ENCODE measurements at regions not wholly inside any gene's neighbourhood (a gene's known extent, or its start where the extent isn't known, plus 50 kb on each side); places are given as distances from the start of the nearest gene placed in this dataset.
"Not testable (repeated sequence)": the region's sequence is repeated elsewhere in the genome, so short reads cannot be mapped to it uniquely, and the experiment has no call there.

DNA sequence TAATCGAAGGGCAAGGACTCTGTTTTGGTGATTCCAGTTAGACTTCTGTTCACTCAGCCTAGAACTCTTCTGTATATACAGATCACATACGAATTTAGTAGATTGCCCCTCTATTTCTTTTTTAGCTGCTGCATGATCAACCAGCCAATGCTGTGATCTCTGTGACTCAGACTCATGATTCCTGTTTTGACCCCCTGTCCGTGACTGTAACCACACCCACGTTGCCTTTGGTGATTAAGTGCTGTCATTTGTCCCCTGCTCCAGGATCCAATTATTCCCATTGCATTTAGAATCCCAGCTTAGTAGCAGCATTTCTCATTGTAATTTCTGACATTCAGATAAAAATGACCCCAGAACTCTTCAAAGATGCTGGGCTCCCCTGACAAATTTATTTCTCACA lies 545.7 kb downstream of the NPIPA7 start:
- Histone ChIP-seq H3K9me3 (ENCODE audit: control insufficient read depth in 2 of 2, low read length in 2 of 2) (no peaks in the 10 kb centered on the region), H3K27me3 (ENCODE audit: control insufficient read depth in 2 of 2, insufficient read depth in 2 of 2, low read length in 2 of 2) (no peaks in the 10 kb centered on the region), H3K27ac (ENCODE audit: low read depth in 2 of 2, low read length in 2 of 2) (no peak overlapping the region), H3K36me3 (ENCODE audit: control insufficient read depth in 2 of 2, insufficient read depth in 2 of 2, low read length in 2 of 2) (no peaks in the 10 kb centered on the region), H3K4me3 (ENCODE audit: low read length in 2 of 2) (no peak overlapping the region), H3K9ac (ENCODE audit: low read depth in 1 of 2, low read length in 2 of 2) (no peak overlapping the region), H3K4me1 (ENCODE audit: control insufficient read depth in 2 of 2, insufficient read depth in 2 of 2, low read length in 2 of 2) (no peaks in the 10 kb centered on the region)

DNA sequence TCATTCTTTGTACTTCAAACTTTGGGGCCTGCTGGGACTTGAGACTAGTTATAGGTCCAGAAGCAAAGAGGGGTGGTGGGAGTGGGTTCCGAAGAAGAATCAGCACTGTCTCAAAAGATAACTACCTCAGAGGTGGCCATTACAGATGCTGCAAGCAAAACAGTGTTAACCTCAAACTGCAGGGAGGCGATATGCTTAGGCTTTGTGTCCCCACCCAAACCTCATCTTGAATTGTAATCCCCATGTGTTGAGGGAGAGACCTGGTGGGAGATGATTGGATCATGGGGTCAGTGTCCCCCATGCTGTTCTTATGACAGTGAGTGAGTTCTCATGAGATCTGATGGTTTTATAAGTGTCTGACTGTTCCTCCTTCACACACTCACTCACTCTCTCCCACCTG lies 545.3 kb downstream of the XYLT1 start:
- Histone ChIP-seq H3K9me3 (ENCODE audit: control insufficient read depth in 2 of 2, low read length in 2 of 2) (no peaks in the 10 kb centered on the region), H3K4me3 (ENCODE audit: low read length in 2 of 2) (no peak overlapping the region), H3K27ac (ENCODE audit: low read depth in 2 of 2, low read length in 2 of 2) (no peak overlapping the region), H3K36me3 (ENCODE audit: control insufficient read depth in 2 of 2, insufficient read depth in 2 of 2, low read length in 2 of 2) (no peaks in the 10 kb centered on the region), H3K9ac (ENCODE audit: low read depth in 1 of 2, low read length in 2 of 2) (no peak overlapping the region), H3K27me3 (ENCODE audit: control insufficient read depth in 2 of 2, insufficient read depth in 2 of 2, low read length in 2 of 2) (no peaks in the 10 kb centered on the region), H3K4me1 (ENCODE audit: control insufficient read depth in 2 of 2, insufficient read depth in 2 of 2, low read length in 2 of 2) (no peaks in the 10 kb centered on the region)

DNA sequence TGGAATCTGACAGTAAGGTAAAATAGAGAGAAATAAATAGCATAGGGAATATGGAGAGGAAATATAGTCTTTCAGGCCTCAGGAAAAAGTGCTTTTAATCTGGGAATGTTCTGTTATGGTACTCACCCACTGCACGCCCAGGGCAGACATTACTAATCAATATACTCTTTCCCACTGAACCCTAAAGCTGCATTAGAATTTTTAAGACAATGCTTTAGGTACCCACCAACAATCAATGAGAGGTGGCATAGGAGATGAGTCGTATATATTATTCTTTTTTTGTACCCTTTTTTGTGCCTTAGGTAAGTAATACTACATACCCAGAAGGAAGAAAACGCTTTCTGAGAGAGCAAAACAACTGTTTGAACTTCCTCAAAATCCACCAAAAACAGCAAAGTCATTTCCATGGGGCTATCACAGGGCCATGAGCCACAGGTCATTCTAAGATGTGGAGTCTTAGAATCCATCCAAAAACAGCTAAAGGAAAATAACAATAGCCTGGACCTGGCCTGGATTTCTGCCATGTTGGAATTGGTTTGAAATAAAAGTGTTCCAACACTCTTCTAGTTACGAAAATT lies 542.1 kb downstream of the XYLT1 start:
- no peaks in the 10 kb centered on the region for H3K36me3 ChIP-seq (ENCODE audit: control insufficient read depth in 2 of 2, insufficient read depth in 2 of 2, low read length in 2 of 2)
- no peak overlapping the region for H3K27ac ChIP-seq (ENCODE audit: low read depth in 2 of 2, low read length in 2 of 2)
- H3K4me3 ChIP-seq (ENCODE audit: low read length in 2 of 2): no peak overlapping the region
- no peaks in the 10 kb centered on the region for H3K9me3 ChIP-seq (ENCODE audit: control insufficient read depth in 2 of 2, low read length in 2 of 2)
- no peaks in the 10 kb centered on the region for H3K27me3 ChIP-seq (ENCODE audit: control insufficient read depth in 2 of 2, insufficient read depth in 2 of 2, low read length in 2 of 2)
- no peak overlapping the region for H3K9ac ChIP-seq (ENCODE audit: low read depth in 1 of 2, low read length in 2 of 2)
- H3K4me1 ChIP-seq (ENCODE audit: control insufficient read depth in 2 of 2, insufficient read depth in 2 of 2, low read length in 2 of 2): no peaks in the 10 kb centered on the region

DNA sequence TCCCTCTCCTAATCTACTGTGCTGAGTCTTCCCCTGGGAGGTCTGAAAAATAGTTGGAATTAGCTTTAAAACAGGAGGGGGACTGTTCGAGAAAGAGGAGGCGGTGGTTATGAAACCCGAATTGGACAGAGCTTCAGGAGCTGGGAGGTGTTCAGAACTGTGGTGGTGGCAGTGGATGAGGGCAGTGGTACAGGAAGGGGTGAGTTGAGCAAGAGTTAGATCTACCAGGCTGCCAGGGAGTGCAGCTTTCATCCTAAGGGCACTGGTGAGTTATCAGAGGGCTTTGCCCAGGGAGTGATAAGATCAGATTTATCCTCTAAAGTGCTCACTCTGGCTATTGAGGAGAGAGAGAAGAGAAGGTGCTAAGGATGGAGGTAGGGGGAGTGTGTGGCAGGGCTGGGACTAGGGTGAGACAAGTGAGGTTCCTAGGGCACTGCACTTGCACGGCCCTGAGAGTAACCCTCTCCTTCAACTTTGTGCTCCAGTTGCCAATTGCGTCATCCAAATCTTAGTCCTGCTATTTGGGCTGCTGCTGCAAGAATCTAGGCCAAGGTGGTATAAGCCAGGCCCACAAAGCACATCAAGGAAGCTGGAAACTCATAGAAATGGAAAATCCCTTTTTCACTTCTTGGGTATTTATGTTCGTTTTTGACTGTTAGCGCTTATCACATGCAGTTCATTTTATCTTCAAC lies 540.3 kb downstream of the XYLT1 start:
- Histone ChIP-seq H3K27me3 (ENCODE audit: control insufficient read depth in 2 of 2, insufficient read depth in 2 of 2, low read length in 2 of 2) (no peaks in the 10 kb centered on the region), H3K4me3 (ENCODE audit: low read length in 2 of 2) (no peak overlapping the region), H3K36me3 (ENCODE audit: control insufficient read depth in 2 of 2, insufficient read depth in 2 of 2, low read length in 2 of 2) (no peaks in the 10 kb centered on the region), H3K4me1 (ENCODE audit: control insufficient read depth in 2 of 2, insufficient read depth in 2 of 2, low read length in 2 of 2) (no peaks in the 10 kb centered on the region), H3K27ac (ENCODE audit: low read depth in 2 of 2, low read length in 2 of 2) (no peak overlapping the region), H3K9ac (ENCODE audit: low read depth in 1 of 2, low read length in 2 of 2) (no peak overlapping the region), H3K9me3 (ENCODE audit: control insufficient read depth in 2 of 2, low read length in 2 of 2) (no peaks in the 10 kb centered on the region)

DNA sequence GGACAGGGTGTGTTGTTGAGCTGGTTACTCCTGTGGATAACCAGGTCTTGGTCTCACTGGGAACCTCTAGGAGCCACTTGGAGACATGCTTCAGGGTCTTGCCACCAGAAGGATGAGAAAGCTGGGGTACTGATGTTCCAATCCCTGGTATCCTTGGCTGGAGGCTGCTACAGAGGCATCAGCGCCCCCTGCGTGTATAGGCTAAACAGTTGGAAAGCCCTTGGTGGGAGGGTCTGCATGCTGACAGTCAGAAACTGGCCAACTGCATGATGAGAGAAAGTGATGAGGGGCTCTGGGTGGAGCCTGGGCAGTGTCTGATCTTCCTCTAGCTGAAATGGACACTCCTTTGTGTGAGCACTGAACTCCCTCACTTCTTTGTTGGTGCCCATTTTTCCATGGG lies 536.9 kb downstream of the XYLT1 start:
- Histone ChIP-seq H3K36me3 (ENCODE audit: control insufficient read depth in 2 of 2, insufficient read depth in 2 of 2, low read length in 2 of 2) (no peaks in the 10 kb centered on the region), H3K9me3 (ENCODE audit: control insufficient read depth in 2 of 2, low read length in 2 of 2) (no peaks in the 10 kb centered on the region), H3K27me3 (ENCODE audit: control insufficient read depth in 2 of 2, insufficient read depth in 2 of 2, low read length in 2 of 2) (no peaks in the 10 kb centered on the region), H3K4me3 (ENCODE audit: low read length in 2 of 2) (no peak overlapping the region), H3K27ac (ENCODE audit: low read depth in 2 of 2, low read length in 2 of 2) (no peak overlapping the region), H3K4me1 (ENCODE audit: control insufficient read depth in 2 of 2, insufficient read depth in 2 of 2, low read length in 2 of 2) (no peaks in the 10 kb centered on the region), H3K9ac (ENCODE audit: low read depth in 1 of 2, low read length in 2 of 2) (no peak overlapping the region)

DNA sequence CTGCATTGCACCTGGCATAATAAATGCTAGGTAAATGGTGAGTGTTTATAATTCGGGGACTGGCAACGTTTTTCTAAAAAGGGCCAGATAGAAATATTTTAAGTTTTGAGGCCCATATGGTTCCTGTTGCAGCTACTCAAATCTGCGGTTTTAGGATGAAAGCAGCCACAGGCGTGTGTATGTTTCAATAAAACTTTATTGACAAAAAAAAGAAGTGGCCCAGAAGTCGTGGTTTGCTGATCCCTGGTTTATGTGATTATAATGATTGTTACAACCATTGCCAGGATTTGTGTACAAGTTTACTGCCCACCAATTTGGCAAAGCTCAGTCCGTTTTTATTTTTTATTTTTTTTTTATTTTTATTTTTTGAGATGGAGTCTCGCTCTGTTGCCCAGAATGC lies 536.1 kb downstream of the XYLT1 start:
- Histone ChIP-seq H3K9me3 (ENCODE audit: control insufficient read depth in 2 of 2, low read length in 2 of 2) (no peaks in the 10 kb centered on the region), H3K9ac (ENCODE audit: low read depth in 1 of 2, low read length in 2 of 2) (no peak overlapping the region), H3K27me3 (ENCODE audit: control insufficient read depth in 2 of 2, insufficient read depth in 2 of 2, low read length in 2 of 2) (no peaks in the 10 kb centered on the region)

DNA sequence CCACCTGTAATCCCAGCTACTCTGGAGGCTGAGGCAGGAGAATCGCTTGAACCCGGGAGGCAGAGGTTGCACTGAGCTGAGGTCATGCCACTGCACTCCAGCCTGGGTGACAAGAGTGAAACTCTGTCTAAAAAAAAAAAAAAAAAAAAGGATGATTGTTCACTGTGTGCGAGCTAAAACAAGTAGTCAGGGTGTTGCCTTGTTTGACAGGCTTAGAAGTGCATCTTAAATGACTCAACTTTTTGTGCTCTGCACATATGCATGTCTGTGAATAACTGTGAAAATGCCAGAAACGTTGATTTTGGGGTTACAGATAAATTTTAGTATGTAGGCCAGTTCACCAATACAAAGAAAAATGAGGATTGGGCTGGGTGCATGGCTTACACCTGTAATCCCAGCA lies 534.9 kb downstream of the XYLT1 start:
- not testable (repeated sequence) for H3K9me3 ChIP-seq (ENCODE audit: control insufficient read depth in 2 of 2, low read length in 2 of 2); H3K4me1 ChIP-seq (ENCODE audit: control insufficient read depth in 2 of 2, insufficient read depth in 2 of 2, low read length in 2 of 2); H3K27ac ChIP-seq (ENCODE audit: low read depth in 2 of 2, low read length in 2 of 2); H3K4me3 ChIP-seq (ENCODE audit: low read length in 2 of 2); H3K27me3 ChIP-seq (ENCODE audit: control insufficient read depth in 2 of 2, insufficient read depth in 2 of 2, low read length in 2 of 2); H3K36me3 ChIP-seq (ENCODE audit: control insufficient read depth in 2 of 2, insufficient read depth in 2 of 2, low read length in 2 of 2); H3K9ac ChIP-seq (ENCODE audit: low read depth in 1 of 2, low read length in 2 of 2)

More for the DNA sequence above, 536.1 kb downstream of the XYLT1 start:
- Histone ChIP-seq H3K36me3 (ENCODE audit: control insufficient read depth in 2 of 2, insufficient read depth in 2 of 2, low read length in 2 of 2) (no peaks in the 10 kb centered on the region), H3K4me1 (ENCODE audit: control insufficient read depth in 2 of 2, insufficient read depth in 2 of 2, low read length in 2 of 2) (no peaks in the 10 kb centered on the region), H3K27ac (ENCODE audit: low read depth in 2 of 2, low read length in 2 of 2) (no peak overlapping the region), H3K4me3 (ENCODE audit: low read length in 2 of 2) (no peak overlapping the region)

DNA sequence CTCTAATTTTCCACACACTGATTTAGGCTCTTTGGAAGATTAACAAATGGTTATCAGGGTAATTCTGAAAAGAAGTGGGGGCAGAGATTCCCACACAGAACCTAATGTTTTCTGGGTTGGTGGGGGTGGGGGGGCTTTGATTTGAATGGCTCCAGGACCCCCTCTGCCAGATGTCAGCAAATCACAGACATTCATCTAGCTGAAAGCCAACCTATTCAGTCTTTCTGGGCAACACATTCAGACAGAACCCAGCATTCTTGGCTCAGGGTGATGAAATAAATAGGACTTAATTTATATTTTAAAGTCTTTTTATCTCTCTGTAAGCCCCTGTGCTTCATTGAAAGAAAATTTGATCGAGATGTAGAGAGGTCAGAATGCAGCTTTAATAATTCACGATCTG lies 533.2 kb downstream of the XYLT1 start:
- Histone ChIP-seq H3K4me1 (ENCODE audit: control insufficient read depth in 2 of 2, insufficient read depth in 2 of 2, low read length in 2 of 2) (no peaks in the 10 kb centered on the region), H3K27ac (ENCODE audit: low read depth in 2 of 2, low read length in 2 of 2) (no peak overlapping the region), H3K4me3 (ENCODE audit: low read length in 2 of 2) (no peak overlapping the region), H3K36me3 (ENCODE audit: control insufficient read depth in 2 of 2, insufficient read depth in 2 of 2, low read length in 2 of 2) (no peaks in the 10 kb centered on the region), H3K9me3 (ENCODE audit: control insufficient read depth in 2 of 2, low read length in 2 of 2) (no peaks in the 10 kb centered on the region), H3K9ac (ENCODE audit: low read depth in 1 of 2, low read length in 2 of 2) (no peak overlapping the region), H3K27me3 (ENCODE audit: control insufficient read depth in 2 of 2, insufficient read depth in 2 of 2, low read length in 2 of 2) (peaks cover 0 to 2% of the 10 kb centered on the region in 2 donors)

DNA sequence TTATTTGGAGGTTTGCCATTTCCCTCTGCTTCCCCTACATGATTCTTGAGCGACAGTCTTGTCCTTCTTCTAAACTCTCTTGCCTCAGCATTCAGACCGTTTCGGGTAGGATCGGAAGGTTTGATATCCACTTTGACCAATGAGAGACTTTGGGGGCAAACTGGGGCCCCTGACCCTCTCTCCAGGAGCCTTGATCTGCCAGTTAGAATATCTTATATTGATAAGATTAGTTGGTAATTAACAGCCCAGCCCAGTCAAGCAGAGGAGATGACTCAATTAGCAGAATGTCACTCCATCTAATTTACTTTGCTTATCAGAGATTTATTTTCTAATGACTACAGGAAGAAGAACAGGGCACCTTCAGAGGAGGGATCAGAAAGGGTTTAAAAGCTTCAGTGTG lies 532.8 kb downstream of the XYLT1 start:
- no peak overlapping the region for H3K9ac ChIP-seq (ENCODE audit: low read depth in 1 of 2, low read length in 2 of 2)
- no peaks in the 10 kb centered on the region for H3K36me3 ChIP-seq (ENCODE audit: control insufficient read depth in 2 of 2, insufficient read depth in 2 of 2, low read length in 2 of 2)
- H3K27ac ChIP-seq (ENCODE audit: low read depth in 2 of 2, low read length in 2 of 2): no peak overlapping the region
- no peaks in the 10 kb centered on the region for H3K9me3 ChIP-seq (ENCODE audit: control insufficient read depth in 2 of 2, low read length in 2 of 2)
- peaks cover 0 to 2% of the 10 kb centered on the region in 2 donors for H3K27me3 ChIP-seq (ENCODE audit: control insufficient read depth in 2 of 2, insufficient read depth in 2 of 2, low read length in 2 of 2)
- H3K4me1 ChIP-seq (ENCODE audit: control insufficient read depth in 2 of 2, insufficient read depth in 2 of 2, low read length in 2 of 2): no peaks in the 10 kb centered on the region
- H3K4me3 ChIP-seq (ENCODE audit: low read length in 2 of 2): no peak overlapping the region

DNA sequence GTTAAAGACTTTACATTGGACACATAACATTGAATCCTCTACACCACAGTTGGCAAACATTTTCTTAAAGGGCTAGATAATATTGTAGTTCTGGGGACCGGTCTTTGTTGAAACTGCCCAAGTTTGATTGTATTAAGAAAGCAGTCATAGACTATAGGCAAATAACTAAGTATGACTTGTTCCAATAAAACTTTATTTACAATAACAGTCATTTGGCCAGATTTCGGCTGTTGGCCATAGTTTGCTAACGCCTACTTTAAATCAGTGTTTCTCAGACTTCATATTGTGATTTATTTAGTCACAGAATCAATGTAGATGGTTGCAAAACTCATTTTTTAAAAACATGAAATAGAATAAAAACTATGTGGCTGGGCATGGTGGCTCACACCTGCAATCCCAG lies 531.8 kb downstream of the XYLT1 start:
- no peaks in the 10 kb centered on the region for H3K4me1 ChIP-seq (ENCODE audit: control insufficient read depth in 2 of 2, insufficient read depth in 2 of 2, low read length in 2 of 2)
- no peak overlapping the region for H3K9ac ChIP-seq (ENCODE audit: low read depth in 1 of 2, low read length in 2 of 2)
- no peaks in the 10 kb centered on the region for H3K9me3 ChIP-seq (ENCODE audit: control insufficient read depth in 2 of 2, low read length in 2 of 2)
- H3K36me3 ChIP-seq (ENCODE audit: control insufficient read depth in 2 of 2, insufficient read depth in 2 of 2, low read length in 2 of 2): no peaks in the 10 kb centered on the region
- no peak overlapping the region for H3K27ac ChIP-seq (ENCODE audit: low read depth in 2 of 2, low read length in 2 of 2)
- H3K4me3 ChIP-seq (ENCODE audit: low read length in 2 of 2): no peak overlapping the region
- H3K27me3 ChIP-seq (ENCODE audit: control insufficient read depth in 2 of 2, insufficient read depth in 2 of 2, low read length in 2 of 2): peaks cover 0 to 2% of the 10 kb centered on the region in 2 donors
